ENCODE measurements at regions not wholly inside any gene's neighbourhood (a gene's known extent, or its start where the extent isn't known, plus 50 kb on each side); places are given as distances from the start of the nearest gene placed in this dataset.

DNA sequence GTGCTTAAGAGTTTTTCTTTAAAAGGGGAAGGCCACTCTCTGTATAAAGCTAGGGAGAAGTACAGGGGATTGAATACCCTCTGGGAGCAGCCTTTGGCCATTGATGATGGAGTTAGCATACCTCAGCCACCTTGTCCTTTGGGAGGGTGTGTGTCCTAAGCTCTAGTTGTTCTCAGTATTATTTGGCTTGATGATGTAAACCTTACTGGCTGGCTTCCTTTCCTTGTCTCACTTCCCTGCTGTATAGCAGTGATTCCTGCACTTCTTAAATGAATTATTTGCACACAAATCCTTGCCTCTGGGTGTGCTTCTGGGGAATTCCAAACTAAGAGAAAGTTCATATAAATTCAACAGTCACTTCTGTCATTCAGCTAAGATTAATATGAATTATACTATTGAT, 234.9 kb upstream of the RIOK2 start:
- H3K9me3 ChIP-seq = no peaks in the 10 kb centered on the region
- TF ChIP-seq, protein P1, sequence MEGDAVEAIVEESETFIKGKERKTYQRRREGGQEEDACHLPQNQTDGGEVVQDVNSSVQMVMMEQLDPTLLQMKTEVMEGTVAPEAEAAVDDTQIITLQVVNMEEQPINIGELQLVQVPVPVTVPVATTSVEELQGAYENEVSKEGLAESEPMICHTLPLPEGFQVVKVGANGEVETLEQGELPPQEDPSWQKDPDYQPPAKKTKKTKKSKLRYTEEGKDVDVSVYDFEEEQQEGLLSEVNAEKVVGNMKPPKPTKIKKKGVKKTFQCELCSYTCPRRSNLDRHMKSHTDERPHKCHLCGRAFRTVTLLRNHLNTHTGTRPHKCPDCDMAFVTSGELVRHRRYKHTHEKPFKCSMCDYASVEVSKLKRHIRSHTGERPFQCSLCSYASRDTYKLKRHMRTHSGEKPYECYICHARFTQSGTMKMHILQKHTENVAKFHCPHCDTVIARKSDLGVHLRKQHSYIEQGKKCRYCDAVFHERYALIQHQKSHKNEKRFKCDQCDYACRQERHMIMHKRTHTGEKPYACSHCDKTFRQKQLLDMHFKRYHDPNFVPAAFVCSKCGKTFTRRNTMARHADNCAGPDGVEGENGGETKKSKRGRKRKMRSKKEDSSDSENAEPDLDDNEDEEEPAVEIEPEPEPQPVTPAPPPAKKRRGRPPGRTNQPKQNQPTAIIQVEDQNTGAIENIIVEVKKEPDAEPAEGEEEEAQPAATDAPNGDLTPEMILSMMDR (IDR thresholded peaks at IDR 0.05; ENCODE audit: insufficient read depth in 1 of 2, low read depth in 1 of 2, low read length in 1 of 2, severe bottlenecking in 1 of 2, unreplicated experiment in 1 of 2) = no peak
- ChIA-PET CTCF (no interaction called here), POLR2A (no interaction called here)
- Mint-ChIP-seq H3K9me3 (ENCODE audit: unreplicated experiment) (no peaks in the 10 kb centered on the region), H3K4me3 (ENCODE audit: unreplicated experiment) (no peak overlapping the region), H3K36me3 (ENCODE audit: insufficient read depth, unreplicated experiment) (no peaks in the 10 kb centered on the region), H3K4me1 (ENCODE audit: low read depth, unreplicated experiment) (no peaks in the 10 kb centered on the region), H3K27me3 (ENCODE audit: insufficient read depth, unreplicated experiment) (no peaks in the 10 kb centered on the region), H3K27ac (ENCODE audit: unreplicated experiment) (no peak overlapping the region)
- H3K4me1 ChIP-seq = no peaks in the 10 kb centered on the region
- no peaks in the 10 kb centered on the region for H3K27me3 ChIP-seq (replicated peaks; ENCODE audit: control insufficient read depth, insufficient read depth, low read length)
- no TSS peak for BruUV-seq (replicated peaks)
- DNase-seq = no peak
- intact Hi-C loops (cut with micrococcal nuclease; ENCODE audit: unreplicated experiment) = no loop called here
- H3K36me3 ChIP-seq (ENCODE audit: control insufficient read depth, insufficient read depth, low read length) = no peaks in the 10 kb centered on the region
- H3K4me3 ChIP-seq (ENCODE audit: low read depth, low read length) = no peak overlapping the region

DNA sequence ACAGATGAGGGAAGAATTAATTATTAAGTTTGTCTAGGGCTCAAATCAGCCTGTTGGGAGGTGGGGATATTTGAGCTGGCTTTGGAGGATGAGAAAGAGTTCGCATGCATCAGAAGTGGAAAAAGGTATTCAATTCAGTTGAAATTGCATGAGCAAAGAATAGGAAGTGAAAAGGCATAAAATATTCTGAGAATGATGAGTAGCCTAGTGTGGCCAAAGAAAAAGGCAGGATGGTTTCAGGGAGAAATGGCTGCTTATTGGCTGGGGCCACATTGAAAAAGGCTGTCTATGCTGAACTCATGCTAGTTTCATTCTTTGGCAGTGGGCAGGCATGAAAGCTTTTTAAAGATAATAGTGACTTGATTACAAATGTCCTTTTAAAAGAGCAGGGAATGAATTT, 235.4 kb upstream of the RIOK2 start:
- ChIA-PET CTCF (no interaction called here), POLR2A (no interaction called here)
- TF ChIP-seq, protein P1 (IDR thresholded peaks at IDR 0.05; ENCODE audit: insufficient read depth in 1 of 2, low read depth in 1 of 2, low read length in 1 of 2, severe bottlenecking in 1 of 2, unreplicated experiment in 1 of 2) = no peak
- no peaks in the 10 kb centered on the region for H3K27me3 Mint-ChIP-seq (ENCODE audit: insufficient read depth, unreplicated experiment)
- no peaks in the 10 kb centered on the region for H3K9me3 Mint-ChIP-seq (ENCODE audit: unreplicated experiment)
- Histone ChIP-seq H3K27me3 (replicated peaks; ENCODE audit: control insufficient read depth, insufficient read depth, low read length) (no peaks in the 10 kb centered on the region), H3K4me3 (ENCODE audit: low read depth, low read length) (no peak overlapping the region), H3K9me3 (no peaks in the 10 kb centered on the region), H3K4me1 (no peaks in the 10 kb centered on the region), H3K36me3 (ENCODE audit: control insufficient read depth, insufficient read depth, low read length) (no peaks in the 10 kb centered on the region)
- no peak for DNase-seq
- H3K36me3 Mint-ChIP-seq (ENCODE audit: insufficient read depth, unreplicated experiment) = no peaks in the 10 kb centered on the region
- intact Hi-C loops (cut with micrococcal nuclease; ENCODE audit: unreplicated experiment) = no loop called here
- BruUV-seq (replicated peaks) = no TSS peak
- no peak overlapping the region for H3K4me3 Mint-ChIP-seq (ENCODE audit: unreplicated experiment)
- no peak overlapping the region for H3K27ac Mint-ChIP-seq (ENCODE audit: unreplicated experiment)
- no peaks in the 10 kb centered on the region for H3K4me1 Mint-ChIP-seq (ENCODE audit: low read depth, unreplicated experiment)

DNA sequence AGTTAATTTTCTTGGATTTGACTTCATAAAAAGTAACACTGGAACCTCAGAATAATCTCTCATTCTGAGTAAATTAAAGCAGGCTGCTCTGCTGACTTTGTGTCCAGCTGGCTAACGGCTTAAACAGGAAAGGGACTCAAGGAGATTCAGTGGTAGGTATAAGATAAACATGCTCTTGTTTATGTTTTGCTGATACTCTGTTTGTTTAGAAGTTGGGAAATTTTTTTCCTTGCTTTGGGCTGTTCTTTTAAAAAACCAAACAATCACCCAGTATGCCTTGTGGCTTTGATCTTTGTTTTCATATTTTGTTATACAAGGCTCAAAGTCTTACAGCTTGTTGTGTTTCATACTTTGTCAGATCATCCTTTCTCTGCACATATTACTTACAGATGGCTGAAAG, 237.6 kb upstream of the RIOK2 start:
- CTCF ChIA-PET = no interaction called here
- Mint-ChIP-seq H3K27ac (ENCODE audit: unreplicated experiment) (no peak overlapping the region), H3K9me3 (ENCODE audit: unreplicated experiment) (no peaks in the 10 kb centered on the region), H3K36me3 (ENCODE audit: insufficient read depth, unreplicated experiment) (no peaks in the 10 kb centered on the region), H3K4me3 (ENCODE audit: unreplicated experiment) (no peak overlapping the region), H3K4me1 (ENCODE audit: low read depth, unreplicated experiment) (no peaks in the 10 kb centered on the region), H3K27me3 (ENCODE audit: insufficient read depth, unreplicated experiment) (no peaks in the 10 kb centered on the region)
- TF ChIP-seq, protein P1 (IDR thresholded peaks at IDR 0.05; ENCODE audit: insufficient read depth in 1 of 2, low read depth in 1 of 2, low read length in 1 of 2, severe bottlenecking in 1 of 2, unreplicated experiment in 1 of 2) = no peak
- POLR2A ChIA-PET = no interaction called here
- Histone ChIP-seq H3K4me3 (ENCODE audit: low read depth, low read length) (no peak overlapping the region), H3K9me3 (no peaks in the 10 kb centered on the region), H3K27me3 (replicated peaks; ENCODE audit: control insufficient read depth, insufficient read depth, low read length) (no peaks in the 10 kb centered on the region), H3K36me3 (ENCODE audit: control insufficient read depth, insufficient read depth, low read length) (no peaks in the 10 kb centered on the region), H3K4me1 (no peaks in the 10 kb centered on the region)
- intact Hi-C loops (cut with micrococcal nuclease; ENCODE audit: unreplicated experiment) = no loop called here
- DNase-seq = no peak
- no TSS peak for BruUV-seq (replicated peaks)
